Keratinocyte (primary cell): ENCODE measurements at regions not wholly inside any gene's neighbourhood (a gene's known extent, or its start where the extent isn't known, plus 50 kb on each side); places are given as distances from the start of the nearest gene placed in this dataset.

Experiments
- CTCF ChIP-seq, 3 experiments: IDR thresholded peaks in 1 of 3; conservative IDR thresholded peaks in 1 of 3; optimal IDR thresholded peaks in 1 of 3; 2 replicates in 2 of 3; 3 replicates in 1 of 3; pipeline versions ENCODE3 to v1.5.1; 2011; ENCODE audit warnings: low read length in 3 of 3, mild to moderate bottlenecking in 3 of 3, moderate library complexity in 2 of 3, control low read depth in 1 of 3, inconsistent platforms in 1 of 3; ENCODE audit not compliant: insufficient read depth in 2 of 3; ENCODE audit errors: extremely low read depth in 1 of 3
- EZH2 ChIP-seq: IDR thresholded peaks from one replicate; pipeline ENCODE4 v1.6.1; 2012; ENCODE audit warnings: inconsistent platforms, mild to moderate bottlenecking, low read length, moderate library complexity

- TF ChIP-seq CTCF (optimal IDR thresholded peaks at IDR 0.05 in 1 of 3, IDR thresholded peaks at IDR 0.05 in 1 of 3, conservative IDR thresholded peaks at IDR 0.05 in 1 of 3; ENCODE audit: extremely low read depth in 1 of 3, insufficient read depth in 2 of 3, low read length in 3 of 3) (no peak), EZH2 (no peak)
Observed at GRCh38 chr9:26361010-26361409, 531.6 kb downstream of the CAAP1 start.
